SK-N-SH treated with all-trans-retinoic acid at 6 μM for 48 hours (cell line): ENCODE measurements at regions not wholly inside any gene's neighbourhood (a gene's known extent, or its start where the extent isn't known, plus 50 kb on each side); places are given as distances from the start of the nearest gene placed in this dataset.

Source experiments
- POU6F1 ChIP-seq: fragments of 250-450 bp; sonication (Bioruptor Pico); IDR thresholded peaks from 2 replicates; pipeline ENCODE4 v1.8.0; 2021; ENCODE audit warnings: low read depth, mild to moderate bottlenecking, moderate library complexity, borderline replicate concordance
- RARB ChIP-seq: fragments of 250-450 bp; sonication (Bioruptor Pico); IDR thresholded peaks from 2 replicates; pipeline ENCODE4 v1.8.0; 2021; ENCODE audit warnings: mild to moderate bottlenecking, moderate library complexity
- TOX ChIP-seq: fragments of 250-450 bp; sonication (Bioruptor Pico); IDR thresholded peaks from 2 replicates; pipeline ENCODE4 v1.8.0; 2021; ENCODE audit warnings: mild to moderate bottlenecking, moderate library complexity, borderline replicate concordance
- TF ChIP-seq, protein P1 (sequence below): fragments of 250-450 bp; sonication (Bioruptor Pico); IDR thresholded peaks from 2 replicates; pipeline ENCODE4 v1.5.0; 2020; ENCODE audit warnings: mild to moderate bottlenecking, moderate library complexity
- TF ChIP-seq, protein P2 (sequence below): fragments of 250-450 bp; sonication (Bioruptor Pico); IDR thresholded peaks from 2 replicates; pipeline ENCODE4 v1.8.0; 2020; ENCODE audit warnings: mild to moderate bottlenecking, moderate library complexity, borderline replicate concordance

- TF ChIP-seq POU6F1 (no peak), TOX (CRISPR knock-in tag) (no peak), RARB (CRISPR knock-in tag) (no peak)
- TF ChIP-seq, protein P1, sequence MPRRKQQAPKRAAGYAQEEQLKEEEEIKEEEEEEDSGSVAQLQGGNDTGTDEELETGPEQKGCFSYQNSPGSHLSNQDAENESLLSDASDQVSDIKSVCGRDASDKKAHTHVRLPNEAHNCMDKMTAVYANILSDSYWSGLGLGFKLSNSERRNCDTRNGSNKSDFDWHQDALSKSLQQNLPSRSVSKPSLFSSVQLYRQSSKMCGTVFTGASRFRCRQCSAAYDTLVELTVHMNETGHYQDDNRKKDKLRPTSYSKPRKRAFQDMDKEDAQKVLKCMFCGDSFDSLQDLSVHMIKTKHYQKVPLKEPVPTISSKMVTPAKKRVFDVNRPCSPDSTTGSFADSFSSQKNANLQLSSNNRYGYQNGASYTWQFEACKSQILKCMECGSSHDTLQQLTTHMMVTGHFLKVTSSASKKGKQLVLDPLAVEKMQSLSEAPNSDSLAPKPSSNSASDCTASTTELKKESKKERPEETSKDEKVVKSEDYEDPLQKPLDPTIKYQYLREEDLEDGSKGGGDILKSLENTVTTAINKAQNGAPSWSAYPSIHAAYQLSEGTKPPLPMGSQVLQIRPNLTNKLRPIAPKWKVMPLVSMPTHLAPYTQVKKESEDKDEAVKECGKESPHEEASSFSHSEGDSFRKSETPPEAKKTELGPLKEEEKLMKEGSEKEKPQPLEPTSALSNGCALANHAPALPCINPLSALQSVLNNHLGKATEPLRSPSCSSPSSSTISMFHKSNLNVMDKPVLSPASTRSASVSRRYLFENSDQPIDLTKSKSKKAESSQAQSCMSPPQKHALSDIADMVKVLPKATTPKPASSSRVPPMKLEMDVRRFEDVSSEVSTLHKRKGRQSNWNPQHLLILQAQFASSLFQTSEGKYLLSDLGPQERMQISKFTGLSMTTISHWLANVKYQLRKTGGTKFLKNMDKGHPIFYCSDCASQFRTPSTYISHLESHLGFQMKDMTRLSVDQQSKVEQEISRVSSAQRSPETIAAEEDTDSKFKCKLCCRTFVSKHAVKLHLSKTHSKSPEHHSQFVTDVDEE (CRISPR knock-in tag) = no peak
- TF ChIP-seq, protein P2, sequence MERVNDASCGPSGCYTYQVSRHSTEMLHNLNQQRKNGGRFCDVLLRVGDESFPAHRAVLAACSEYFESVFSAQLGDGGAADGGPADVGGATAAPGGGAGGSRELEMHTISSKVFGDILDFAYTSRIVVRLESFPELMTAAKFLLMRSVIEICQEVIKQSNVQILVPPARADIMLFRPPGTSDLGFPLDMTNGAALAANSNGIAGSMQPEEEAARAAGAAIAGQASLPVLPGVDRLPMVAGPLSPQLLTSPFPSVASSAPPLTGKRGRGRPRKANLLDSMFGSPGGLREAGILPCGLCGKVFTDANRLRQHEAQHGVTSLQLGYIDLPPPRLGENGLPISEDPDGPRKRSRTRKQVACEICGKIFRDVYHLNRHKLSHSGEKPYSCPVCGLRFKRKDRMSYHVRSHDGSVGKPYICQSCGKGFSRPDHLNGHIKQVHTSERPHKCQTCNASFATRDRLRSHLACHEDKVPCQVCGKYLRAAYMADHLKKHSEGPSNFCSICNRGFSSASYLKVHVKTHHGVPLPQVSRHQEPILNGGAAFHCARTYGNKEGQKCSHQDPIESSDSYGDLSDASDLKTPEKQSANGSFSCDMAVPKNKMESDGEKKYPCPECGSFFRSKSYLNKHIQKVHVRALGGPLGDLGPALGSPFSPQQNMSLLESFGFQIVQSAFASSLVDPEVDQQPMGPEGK (CRISPR knock-in tag) = no peak
These were observed 302.7 kb downstream of the MAF start for GRCh38 chr16:79297805-79298204.
